K562 (cell line): ENCODE measurements at regions not wholly inside any gene's neighbourhood (a gene's known extent, or its start where the extent isn't known, plus 50 kb on each side); places are given as distances from the start of the nearest gene placed in this dataset.

Experiments
- ATAC-seq: fragments of 200-7000 bp; cut with Tn5 transposase; 3 replicates; pipeline ENCODE4 v1.9.1; 2020; ENCODE audit warnings: moderate library complexity
- BruUV-seq: library from RNA; stranded (reverse); fragments of 400-500 nt; replicated peaks from 2 replicates; lab custom pipeline; 2021; lab: Mats Ljungman, UMichigan
- CTCF ChIA-PET: fragments of 300-600 bp; formaldehyde crosslinking; extraction: SDS; loops from one replicate; lab custom pipeline; 2021; ENCODE audit warnings: low intra/inter-chr PET ratio; lab: Yijun Ruan, JAX
- POLR2A ChIA-PET: fragments of 300-600, 350-650 bp; sonication (Branson Sonifier 250); formaldehyde crosslinking; extraction: SDS; loops from one replicate; lab custom pipeline; 2021; ENCODE audit warnings: antibody characterized with exemption, inconsistent platforms; lab: Yijun Ruan, JAX
- DNase-seq, 4 experiments: peaks; one replicate each; pipeline versions ENCODE4 v3.0.0 to v3.0.0-alpha.2; 2011 to 2018; ENCODE audit warnings: low spot score in 3 of 4, mixed read lengths in 3 of 4; ENCODE audit errors: extremely low read depth in 1 of 4
- FAIRE-seq: peaks from 2 replicates; lab custom pipeline; 2011; peaks lifted over from hg19 to GRCh38; lab: Jason Lieb, UNC
- H2AFZ ChIP-seq: 2 replicates; pipeline ENCODE4 v1.6.0; 2011; ENCODE audit warnings: low read depth, low read length, control low read depth, inconsistent platforms
- H3K27ac ChIP-seq: fragments of 200-600 bp; 3 replicates; pipeline ENCODE4 v1.8.0; 2011; ENCODE audit warnings: low read depth, mild to moderate bottlenecking, control low read depth, inconsistent platforms, low read length, moderate library complexity, mixed read lengths; ENCODE audit errors: extremely low read depth
- H3K27me3 ChIP-seq, 2 experiments: fragments of 300-600 bp in 1 of 2; 2 replicates in 1 of 2; 3 replicates in 1 of 2; pipeline versions ENCODE4 v1.6.0 to v1.8.0; 2011; ENCODE audit warnings: inconsistent platforms in 2 of 2, low read length in 2 of 2, mild to moderate bottlenecking in 1 of 2, mixed read lengths in 1 of 2, moderate library complexity in 1 of 2; ENCODE audit not compliant: control insufficient read depth in 2 of 2, insufficient read depth in 2 of 2
- H3K36me3 ChIP-seq: fragments of 300-600 bp; 3 replicates; pipeline ENCODE4 v1.8.0; 2011; ENCODE audit warnings: mild to moderate bottlenecking, low read length, inconsistent platforms; ENCODE audit not compliant: control insufficient read depth, insufficient read depth
- H3K4me1 ChIP-seq, 2 experiments: fragments of 200-600 bp in 1 of 2; replicated peaks in 1 of 2; 2 replicates in 1 of 2; 3 replicates in 1 of 2; pipeline versions ENCODE4 v1.5.1 to v1.8.0; 2011; ENCODE audit warnings: inconsistent platforms in 2 of 2, low read length in 2 of 2, mild to moderate bottlenecking in 1 of 2, mixed read lengths in 1 of 2, moderate library complexity in 1 of 2; ENCODE audit not compliant: control insufficient read depth in 2 of 2, insufficient read depth in 2 of 2
- H3K4me2 ChIP-seq: 2 replicates; pipeline ENCODE4 v1.6.1; 2011; ENCODE audit warnings: low read length, control low read depth, inconsistent platforms, mixed read lengths; ENCODE audit not compliant: insufficient read depth
- H3K4me3 ChIP-seq: fragments of 200-600 bp; sonication (generic), shearing (Covaris generic); 2 replicates; pipeline ENCODE4 v1.5.1; 2016; ENCODE audit warnings: control low read depth, inconsistent platforms
- H3K79me2 ChIP-seq: fragments of 200-600 bp; 3 replicates; pipeline ENCODE4 v1.8.0; 2011; ENCODE audit warnings: low read length, inconsistent platforms; ENCODE audit not compliant: control insufficient read depth, insufficient read depth
- H3K9ac ChIP-seq, 2 experiments: 2 replicates each; pipeline versions ENCODE4 v1.6.0 to v1.6.1; 2011; ENCODE audit warnings: low read depth in 2 of 2, low read length in 2 of 2, control low read depth in 1 of 2, inconsistent platforms in 1 of 2, mild to moderate bottlenecking in 1 of 2, mixed read lengths in 1 of 2; ENCODE audit not compliant: insufficient read depth in 1 of 2
- H3K9me1 ChIP-seq: one replicate; pipeline ENCODE4 v1.6.0; 2011; ENCODE audit warnings: inconsistent platforms, mild to moderate bottlenecking, low read length, moderate library complexity; ENCODE audit not compliant: control insufficient read depth, insufficient read depth
- H3K9me3 ChIP-seq: replicated peaks from 2 replicates; pipeline ENCODE4 v1.5.1; 2011; ENCODE audit warnings: low read depth, low read length, inconsistent platforms; ENCODE audit not compliant: control insufficient read depth, insufficient read depth
- H4K20me1 ChIP-seq: replicated peaks from 2 replicates; pipeline ENCODE4 v1.6.1; 2011; ENCODE audit warnings: low read length, inconsistent platforms, mixed read lengths; ENCODE audit not compliant: control insufficient read depth, insufficient read depth
- ARID1B ChIP-seq: fragments of 450-650 bp; IDR thresholded peaks from 2 replicates; pipeline ENCODE4 v1.6.1; 2016; ENCODE audit warnings: antibody characterized with exemption, mild to moderate bottlenecking, inconsistent platforms
- E2F3 ChIP-seq: fragments of 250-450 bp; sonication (Bioruptor Pico); IDR thresholded peaks from 2 replicates; pipeline ENCODE4 v1.4.0; 2020; ENCODE audit warnings: mild to moderate bottlenecking
- E4F1 ChIP-seq: fragments of 250-450 bp; sonication (Bioruptor Pico); IDR thresholded peaks from 2 replicates; pipeline ENCODE4 v1.5.0; 2021; ENCODE audit warnings: mild to moderate bottlenecking, borderline replicate concordance
- NCOA1 ChIP-seq: fragments of 450-650 bp; IDR thresholded peaks from 2 replicates; pipeline ENCODE4 v1.6.1; 2016; ENCODE audit warnings: low read depth
- NFATC3 ChIP-seq: fragments of 450-650 bp; IDR thresholded peaks from 2 replicates; pipeline ENCODE4 v1.6.1; 2017; ENCODE audit warnings: mild to moderate bottlenecking
- POLR2H ChIP-seq: IDR thresholded peaks from 2 replicates; pipeline ENCODE4 v1.6.1; 2016; ENCODE audit warnings: missing genetic modification characterization, low read depth, mild to moderate bottlenecking, control low read depth, missing compliant biosample characterization, moderate library complexity
- POLR3G ChIP-seq: IDR thresholded peaks from 2 replicates; pipeline ENCODE4 v1.6.1; 2011; ENCODE audit not compliant: insufficient read length, insufficient replicate concordance; ENCODE audit errors: extremely low read depth
- TEAD1 ChIP-seq, 2 experiments: fragments of 450-650 bp in 1 of 2; sonication (generic) in 1 of 2; formaldehyde crosslinking; IDR thresholded peaks; 2 replicates each; pipeline versions ENCODE4 v1.4.0 to v1.8.0; 2020 to 2022; ENCODE audit warnings: mild to moderate bottlenecking in 2 of 2, missing genetic modification reagents in 1 of 2
- ZNF785 ChIP-seq: fragments of 250-450 bp; sonication (Bioruptor Pico); IDR thresholded peaks from 2 replicates; pipeline ENCODE4 v1.4.0; 2020; ENCODE audit warnings: mild to moderate bottlenecking
- ZSCAN29 ChIP-seq: fragments of 450-650 bp; IDR thresholded peaks from 2 replicates; pipeline ENCODE4 v1.6.1; 2017
- WGBS: fragments of 100-300 bp; shearing (Covaris generic); methylation state at CpG from one replicate; pipeline ENCODE4 v1.1.6; 2016; ENCODE audit warnings: low coverage, mixed read lengths; ENCODE audit not compliant: insufficient coverage; ENCODE audit errors: missing lambda C conversion rate; 5-methylcytosine and 5-hydroxymethylcytosine counted together
- in situ Hi-C: fragments of 300-500 bp; cut with MboI; formaldehyde crosslinking; loops from 4 replicates; pipeline ENCODE4 v1.15.0; 2018; ENCODE audit warnings: inconsistent platforms, mixed read lengths
- intact Hi-C: fragments of 100-400 bp; cut with micrococcal nuclease; formaldehyde crosslinking; loops from 2 replicates; pipeline ENCODE4 v1.14.2; 2022
- TF ChIP-seq, protein P1 (sequence below): fragments of 450-650 bp; IDR thresholded peaks from 2 replicates; pipeline ENCODE4 v1.6.1; 2016; ENCODE audit warnings: antibody characterized with exemption
- TF ChIP-seq, protein P2 (sequence below): IDR thresholded peaks from 2 replicates; pipeline ENCODE4 v1.6.1; 2014; ENCODE audit warnings: antibody characterized with exemption

- no peak for ATAC-seq
- in situ Hi-C loops, result no loop called here
- no peak for TF ChIP-seq E2F3
- TF ChIP-seq, protein P1, sequence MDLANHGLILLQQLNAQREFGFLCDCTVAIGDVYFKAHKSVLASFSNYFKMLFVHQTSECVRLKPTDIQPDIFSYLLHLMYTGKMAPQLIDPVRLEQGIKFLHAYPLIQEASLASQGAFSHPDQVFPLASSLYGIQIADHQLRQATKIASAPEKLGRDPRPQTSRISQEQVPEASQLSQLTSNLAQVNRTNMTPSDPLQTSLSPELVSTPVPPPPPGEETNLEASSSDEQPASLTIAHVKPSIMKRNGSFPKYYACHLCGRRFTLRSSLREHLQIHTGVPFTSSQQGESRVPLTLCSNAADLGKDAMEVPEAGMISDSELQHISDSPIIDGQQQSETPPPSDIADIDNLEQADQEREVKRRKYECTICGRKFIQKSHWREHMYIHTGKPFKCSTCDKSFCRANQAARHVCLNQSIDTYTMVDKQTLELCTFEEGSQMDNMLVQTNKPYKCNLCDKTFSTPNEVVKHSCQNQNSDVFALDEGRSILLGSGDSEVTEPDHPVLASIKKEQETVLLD, result no peak
- TF ChIP-seq ARID1B, result no peak
- no peak for TF ChIP-seq NFATC3
- no peak for TF ChIP-seq ZSCAN29
- TF ChIP-seq POLR2H, result no peak
- TF ChIP-seq, all 486 proteins: peak for 0
- ChIA-PET CTCF (no interaction called here), POLR2A (no interaction called here)
- WGBS, result 0% methylated on average over 3 of the region's 3 CpGs
- FAIRE-seq, result no peak
- H3K4me1 ChIP-seq, result no peaks in the 10 kb centered on the region
- intact Hi-C loops, result no loop called here
- H3K79me2 ChIP-seq, result no peaks in the 10 kb centered on the region
- H3K27ac ChIP-seq, result no peak overlapping the region
- H3K9me1 ChIP-seq, result no peaks in the 10 kb centered on the region
- H2AFZ ChIP-seq, result no peak overlapping the region
- H4K20me1 ChIP-seq, result no peaks in the 10 kb centered on the region
- H3K9ac ChIP-seq, result no peak overlapping the region
- no TSS peak for BruUV-seq
- H3K27me3 ChIP-seq, result no peaks in the 10 kb centered on the region
- DNase-seq, result no peak
- H3K4me3 ChIP-seq, result no peak overlapping the region
- H3K9me3 ChIP-seq, result no peaks in the 10 kb centered on the region
- no peaks in the 10 kb centered on the region for H3K36me3 ChIP-seq
- H3K4me2 ChIP-seq, result no peak overlapping the region
These were observed 400.9 kb upstream of the CYLC2 start for GRCh38 chr9:102594241-102594640.

DNA sequence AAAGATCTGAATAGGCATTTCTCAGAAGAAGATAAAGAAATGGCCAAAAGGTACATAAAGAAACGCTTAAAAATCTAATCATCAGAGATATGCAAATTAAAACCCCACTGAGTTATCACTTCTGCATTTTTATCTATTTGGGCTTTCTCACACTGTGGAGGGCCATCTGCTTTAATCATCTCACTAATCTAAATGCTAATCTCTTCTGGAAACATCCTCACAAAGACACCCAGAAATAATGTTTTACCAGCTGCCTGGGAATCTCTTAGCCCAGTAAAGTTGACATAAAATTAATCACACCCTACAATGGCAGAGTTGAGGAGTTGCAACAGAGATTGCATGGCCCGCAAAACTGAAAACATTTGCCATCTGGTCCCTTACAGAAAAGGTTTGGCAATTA lies 407.9 kb upstream of the CYLC2 start:
- FAIRE-seq (no peak), ATAC-seq (no peak), DNase-seq (no peak)
- no peaks in the 10 kb centered on the region for H4K20me1 ChIP-seq
- H3K4me3 ChIP-seq, result no peak overlapping the region
- in situ Hi-C loops (no loop called here), intact Hi-C loops (no loop called here)
- BruUV-seq, result no TSS peak
- H3K9me1 ChIP-seq, result no peaks in the 10 kb centered on the region
- H3K27ac ChIP-seq, result no peak overlapping the region
- no peaks in the 10 kb centered on the region for H3K79me2 ChIP-seq
- H3K9me3 ChIP-seq, result 0 out of 2 replicates have a peak, but pooled peaks cover 2% of the 10 kb centered on the region
- H3K4me1 ChIP-seq, result no peaks in the 10 kb centered on the region
- no peak overlapping the region for H2AFZ ChIP-seq
- no peaks in the 10 kb centered on the region for H3K27me3 ChIP-seq
- no peak overlapping the region for H3K4me2 ChIP-seq
- POLR2A ChIA-PET, result no interaction called here
- 0% methylated on average over 2 of the region's 2 CpGs for WGBS
- H3K9ac ChIP-seq, result no peak overlapping the region
- CTCF ChIA-PET, result no interaction called here
- H3K36me3 ChIP-seq, result no peaks in the 10 kb centered on the region
- TF ChIP-seq, protein P2, sequence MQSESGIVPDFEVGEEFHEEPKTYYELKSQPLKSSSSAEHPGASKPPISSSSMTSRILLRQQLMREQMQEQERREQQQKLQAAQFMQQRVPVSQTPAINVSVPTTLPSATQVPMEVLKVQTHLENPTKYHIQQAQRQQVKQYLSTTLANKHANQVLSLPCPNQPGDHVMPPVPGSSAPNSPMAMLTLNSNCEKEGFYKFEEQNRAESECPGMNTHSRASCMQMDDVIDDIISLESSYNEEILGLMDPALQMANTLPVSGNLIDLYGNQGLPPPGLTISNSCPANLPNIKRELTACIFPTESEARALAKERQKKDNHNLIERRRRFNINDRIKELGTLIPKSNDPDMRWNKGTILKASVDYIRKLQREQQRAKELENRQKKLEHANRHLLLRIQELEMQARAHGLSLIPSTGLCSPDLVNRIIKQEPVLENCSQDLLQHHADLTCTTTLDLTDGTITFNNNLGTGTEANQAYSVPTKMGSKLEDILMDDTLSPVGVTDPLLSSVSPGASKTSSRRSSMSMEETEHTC, result no peak
- TF ChIP-seq E4F1, result no peak
- TF ChIP-seq ZNF785 (CRISPR knock-in tag), result no peak
- TF ChIP-seq NCOA1, result no peak
- no peak for TF ChIP-seq POLR3G
- no peak for TF ChIP-seq TEAD1 (CRISPR knock-in tag; IDR thresholded peaks at IDR 0.05)
